GM12873 (cell line): ENCODE measurements at regions not wholly inside any gene's neighbourhood (a gene's known extent, or its start where the extent isn't known, plus 50 kb on each side); places are given as distances from the start of the nearest gene placed in this dataset.

Experiments used
- TF ChIP-seq, protein P1 (sequence below): IDR thresholded peaks from 2 replicates; pipeline ENCODE4 v1.5.1; 2012; ENCODE audit warnings: low read depth, mild to moderate bottlenecking, moderate library complexity, low read length, control low read depth; ENCODE audit not compliant: insufficient read depth; ENCODE audit errors: missing control alignments

DNA sequence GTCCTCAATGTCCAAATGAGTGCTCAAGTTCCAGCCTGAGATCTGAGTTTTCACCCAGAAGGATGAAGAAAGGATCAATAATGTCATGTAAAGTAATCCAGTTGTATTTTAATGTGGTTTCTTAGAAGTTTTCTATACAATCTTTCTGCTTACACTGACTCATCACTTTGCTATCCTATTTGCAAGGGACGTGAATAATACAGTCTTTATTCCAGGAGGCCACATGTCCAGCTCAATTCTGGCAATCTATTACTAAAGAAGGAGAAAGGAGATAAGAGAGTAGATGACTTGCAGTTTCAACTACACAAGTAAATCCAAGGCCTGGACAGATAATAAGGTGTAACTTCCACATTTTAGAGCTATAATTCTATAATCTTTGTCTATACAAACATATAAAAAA is 601.1 kb upstream of the SETBP1 start:
- TF ChIP-seq, protein P1, sequence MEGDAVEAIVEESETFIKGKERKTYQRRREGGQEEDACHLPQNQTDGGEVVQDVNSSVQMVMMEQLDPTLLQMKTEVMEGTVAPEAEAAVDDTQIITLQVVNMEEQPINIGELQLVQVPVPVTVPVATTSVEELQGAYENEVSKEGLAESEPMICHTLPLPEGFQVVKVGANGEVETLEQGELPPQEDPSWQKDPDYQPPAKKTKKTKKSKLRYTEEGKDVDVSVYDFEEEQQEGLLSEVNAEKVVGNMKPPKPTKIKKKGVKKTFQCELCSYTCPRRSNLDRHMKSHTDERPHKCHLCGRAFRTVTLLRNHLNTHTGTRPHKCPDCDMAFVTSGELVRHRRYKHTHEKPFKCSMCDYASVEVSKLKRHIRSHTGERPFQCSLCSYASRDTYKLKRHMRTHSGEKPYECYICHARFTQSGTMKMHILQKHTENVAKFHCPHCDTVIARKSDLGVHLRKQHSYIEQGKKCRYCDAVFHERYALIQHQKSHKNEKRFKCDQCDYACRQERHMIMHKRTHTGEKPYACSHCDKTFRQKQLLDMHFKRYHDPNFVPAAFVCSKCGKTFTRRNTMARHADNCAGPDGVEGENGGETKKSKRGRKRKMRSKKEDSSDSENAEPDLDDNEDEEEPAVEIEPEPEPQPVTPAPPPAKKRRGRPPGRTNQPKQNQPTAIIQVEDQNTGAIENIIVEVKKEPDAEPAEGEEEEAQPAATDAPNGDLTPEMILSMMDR, result no peak

DNA sequence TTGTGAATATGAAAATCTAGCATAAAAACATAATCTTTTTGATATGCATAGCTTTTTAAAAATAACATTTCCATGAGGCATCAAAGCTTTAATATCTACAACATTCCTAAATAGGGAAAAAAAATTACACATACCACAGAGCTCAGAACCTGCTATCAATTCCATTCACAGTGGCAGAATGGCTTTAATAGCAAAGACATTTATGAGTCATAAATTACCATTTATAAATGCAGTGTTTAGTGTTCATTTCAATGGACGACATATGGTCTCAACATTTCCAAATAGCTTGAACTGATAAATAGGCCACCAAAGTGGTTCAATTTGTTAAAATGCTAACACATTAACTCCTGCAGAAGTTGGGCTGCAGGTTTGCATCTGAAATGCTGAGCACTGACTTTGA is 600.6 kb upstream of the SETBP1 start:
- TF ChIP-seq, protein P1, result no peak

DNA sequence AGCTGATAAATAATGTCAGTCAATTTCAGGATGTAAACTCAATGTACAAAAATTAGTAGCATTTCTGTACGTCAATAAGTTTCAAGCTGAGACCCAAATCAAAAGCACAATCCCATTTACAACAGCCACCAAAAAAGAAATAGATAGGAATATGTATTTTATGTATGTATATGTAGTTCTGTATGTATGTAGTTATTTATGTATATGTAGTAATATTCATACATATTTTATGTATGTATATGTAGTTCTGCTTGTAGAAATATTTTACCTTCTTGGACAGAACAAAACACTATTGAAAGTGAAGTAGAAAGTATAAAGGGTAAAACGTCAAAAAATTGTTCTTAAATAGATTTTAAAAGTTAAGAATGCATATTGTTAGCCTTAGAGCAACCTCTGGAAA is 591.0 kb upstream of the SETBP1 start:
- TF ChIP-seq, protein P1, result no peak

DNA sequence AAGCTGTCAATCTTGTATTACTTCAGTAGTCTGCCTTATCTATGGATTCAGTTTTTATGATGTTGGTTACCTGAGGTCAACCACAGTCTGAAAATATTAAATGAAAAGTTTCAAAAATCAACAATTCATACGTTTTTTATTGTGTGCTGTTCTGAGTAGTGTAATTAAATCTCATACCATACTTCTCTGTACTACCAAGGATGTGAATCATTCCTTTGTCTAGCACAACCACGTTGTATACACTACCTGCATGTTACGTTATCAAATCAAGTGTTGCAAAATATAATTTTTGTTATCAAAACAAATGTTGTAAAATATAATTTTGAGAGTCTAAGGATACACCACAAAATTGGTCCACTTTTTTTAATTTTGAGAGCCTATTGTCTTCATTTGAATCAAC is 590.2 kb upstream of the SETBP1 start:
- TF ChIP-seq, protein P1, result no peak

DNA sequence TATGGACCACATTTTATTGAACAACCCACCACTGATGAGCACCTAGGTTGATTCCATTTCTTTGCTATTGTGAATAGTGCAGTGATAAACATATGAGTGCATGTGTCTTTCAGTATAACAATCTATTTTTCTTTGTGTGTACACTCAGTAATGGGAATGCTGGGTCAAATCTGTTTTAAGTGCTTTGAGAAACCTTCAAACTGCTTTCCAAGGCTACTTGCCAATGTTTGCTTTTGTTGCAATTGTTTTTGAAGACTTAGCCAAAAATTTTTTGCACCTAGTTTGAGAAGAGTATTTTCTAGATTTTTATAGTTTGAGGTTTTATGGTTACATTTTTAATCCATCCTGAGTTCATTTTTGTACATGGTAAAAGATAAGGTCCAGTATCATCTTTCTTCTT is 587.4 kb upstream of the SETBP1 start:
- TF ChIP-seq, protein P1, result no peak

DNA sequence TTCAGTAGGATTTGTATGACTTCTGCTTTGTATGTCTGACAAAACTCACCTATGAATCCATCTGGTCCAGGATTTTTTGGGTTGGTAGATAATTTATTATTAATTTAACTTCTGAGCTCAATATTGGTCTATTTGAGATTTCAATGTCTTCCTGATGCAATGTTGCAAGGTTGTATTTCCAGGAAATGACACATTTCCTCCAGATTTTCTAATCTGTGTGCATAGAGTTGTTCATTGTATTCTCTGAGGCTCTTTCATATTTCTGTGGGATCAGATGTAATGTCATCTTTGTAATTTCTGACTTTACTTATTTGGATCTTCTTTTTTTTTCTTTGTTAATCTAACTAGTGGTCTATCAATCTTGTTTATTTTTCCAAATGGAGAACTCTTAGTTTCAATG is 584.7 kb upstream of the SETBP1 start:
- TF ChIP-seq, protein P1, result no peak

DNA sequence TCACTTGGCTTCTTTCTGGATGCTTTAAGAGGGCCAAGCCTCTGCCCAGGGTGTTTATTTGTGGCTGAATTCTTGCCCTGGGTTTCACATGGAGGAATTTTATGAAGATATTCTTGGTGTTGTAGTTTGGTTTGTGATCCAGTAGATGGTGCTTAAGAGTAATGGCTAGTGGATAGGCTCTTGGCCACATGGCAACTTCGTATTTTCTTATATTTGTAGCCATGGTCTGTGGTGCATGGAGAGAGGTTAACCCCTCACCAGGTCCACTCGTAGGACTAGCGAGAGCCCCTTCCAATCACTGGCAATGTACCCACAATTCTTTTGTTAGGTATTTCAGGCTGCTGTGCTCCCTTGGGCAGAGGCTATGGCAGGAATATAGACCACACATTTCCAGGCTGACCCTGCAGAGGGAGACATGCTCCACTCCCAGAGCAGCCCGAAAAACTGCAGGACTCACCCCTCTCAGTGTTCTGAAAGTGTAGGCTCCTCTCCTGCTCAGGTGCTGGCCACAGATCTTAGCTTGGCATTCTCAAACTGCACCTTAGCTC is 582.1 kb upstream of the SETBP1 start:
- TF ChIP-seq, protein P1, result peak; percentile 28
